ENCODE measurements at regions not wholly inside any gene's neighbourhood (a gene's known extent, or its start where the extent isn't known, plus 50 kb on each side); places are given as distances from the start of the nearest gene placed in this dataset.

- intact Hi-C loops (cut with DNase I; ENCODE audit: low total_unique reads), result no loop called here
- H3K27ac ChIP-seq, result peak overlapping the region in 1 of 4 donors; percentile 27
- peaks cover 0 to 5% of the 10 kb centered on the region in 2 donors for H3K4me1 ChIP-seq
- no peak overlapping the region for H3K4me3 ChIP-seq
- ATAC-seq, result peak in 1 of 2 donors; percentile 39
- H3K27me3 ChIP-seq, result no peaks in the 10 kb centered on the region
- H3K9me3 ChIP-seq, result no peaks in the 10 kb centered on the region
- no peak for TF ChIP-seq CTCF (IDR thresholded peaks at IDR 0.05 in 4 of 5, conservative IDR thresholded peaks at IDR 0.05 in 1 of 5)
- no peak for TF ChIP-seq POLR2A (IDR thresholded peaks at IDR 0.05)
- no peaks in the 10 kb centered on the region for H3K36me3 ChIP-seq
- in situ Hi-C loops (cut with MboI; ENCODE audit: low sequenced_read_pairs in 4 of 4), result no loop called here
- no peak for DNase-seq
Measured at GRCh38 chr14:71529848-71530247, 402.4 kb upstream of the RGS6 start.

- Histone ChIP-seq H3K9me3 (no peaks in the 10 kb centered on the region), H3K4me1 (peaks cover 0 to 5% of the 10 kb centered on the region in 2 donors), H3K27ac (no peak overlapping the region), H3K27me3 (no peaks in the 10 kb centered on the region), H3K36me3 (no peaks in the 10 kb centered on the region), H3K4me3 (no peak overlapping the region)
- ATAC-seq (no peak), DNase-seq (no peak)
- no peak for TF ChIP-seq CTCF (IDR thresholded peaks at IDR 0.05 in 4 of 5, conservative IDR thresholded peaks at IDR 0.05 in 1 of 5)
- no peak for TF ChIP-seq POLR2A (IDR thresholded peaks at IDR 0.05)
- intact Hi-C loops (cut with DNase I; ENCODE audit: low total_unique reads), result no loop called here
- in situ Hi-C loops (cut with MboI; ENCODE audit: low sequenced_read_pairs in 4 of 4), result no loop called here
Measured at GRCh38 chr14:71532344-71532743, 399.9 kb upstream of the RGS6 start.

GRCh38 chr14:71532790-71533189, 399.4 kb upstream of the RGS6 start:
- no peaks in the 10 kb centered on the region for H3K36me3 ChIP-seq
- no peak overlapping the region for H3K4me3 ChIP-seq
- no peak overlapping the region for H3K27ac ChIP-seq
- intact Hi-C loops (cut with DNase I; ENCODE audit: low total_unique reads) (no loop called here), in situ Hi-C loops (cut with MboI; ENCODE audit: low sequenced_read_pairs in 4 of 4) (no loop called here)
- DNase-seq (no peak), ATAC-seq (no peak)
- no peaks in the 10 kb centered on the region for H3K27me3 ChIP-seq
- TF ChIP-seq CTCF (IDR thresholded peaks at IDR 0.05 in 4 of 5, conservative IDR thresholded peaks at IDR 0.05 in 1 of 5), result no peak
- TF ChIP-seq POLR2A (IDR thresholded peaks at IDR 0.05), result no peak
- H3K4me1 ChIP-seq, result peaks cover 0 to 5% of the 10 kb centered on the region in 2 donors
- no peaks in the 10 kb centered on the region for H3K9me3 ChIP-seq

GRCh38 chr14:71533390-71533789, 398.8 kb upstream of the RGS6 start:
- Histone ChIP-seq H3K27ac (no peak overlapping the region), H3K4me3 (no peak overlapping the region), H3K27me3 (no peaks in the 10 kb centered on the region), H3K4me1 (peaks cover 0 to 5% of the 10 kb centered on the region in 2 donors), H3K36me3 (no peaks in the 10 kb centered on the region), H3K9me3 (no peaks in the 10 kb centered on the region)
- intact Hi-C loops (cut with DNase I; ENCODE audit: low total_unique reads) (no loop called here), in situ Hi-C loops (cut with MboI; ENCODE audit: low sequenced_read_pairs in 4 of 4) (no loop called here)
- no peak for ATAC-seq
- TF ChIP-seq CTCF (IDR thresholded peaks at IDR 0.05 in 4 of 5, conservative IDR thresholded peaks at IDR 0.05 in 1 of 5), result no peak
- no peak for TF ChIP-seq POLR2A (IDR thresholded peaks at IDR 0.05)
- DNase-seq, result no peak

- intact Hi-C loops (cut with DNase I; ENCODE audit: low total_unique reads) (no loop called here), in situ Hi-C loops (cut with MboI; ENCODE audit: low sequenced_read_pairs in 4 of 4) (no loop called here)
- H3K4me3 ChIP-seq, result no peak overlapping the region
- no peaks in the 10 kb centered on the region for H3K9me3 ChIP-seq
- no peak overlapping the region for H3K27ac ChIP-seq
- no peak for DNase-seq
- ATAC-seq, result no peak
- no peaks in the 10 kb centered on the region for H3K36me3 ChIP-seq
- peaks cover under 1 to 5% of the 10 kb centered on the region in 2 donors for H3K4me1 ChIP-seq
- TF ChIP-seq CTCF (IDR thresholded peaks at IDR 0.05 in 4 of 5, conservative IDR thresholded peaks at IDR 0.05 in 1 of 5), result no peak
- no peak for TF ChIP-seq POLR2A (IDR thresholded peaks at IDR 0.05)
- H3K27me3 ChIP-seq, result no peaks in the 10 kb centered on the region
Measured at GRCh38 chr14:71533800-71534199, 398.4 kb upstream of the RGS6 start.

All from gastrocnemius medialis (tissue), 4 donors.